Activated effector memory CD4-positive, alpha-beta T cell treated with anti-CD3 and anti-CD28 coated beads, Interleukin-2, amount 50 U/mL, for 16 hours (primary cell): ENCODE measurements at regions not wholly inside any gene's neighbourhood (a gene's known extent, or its start where the extent isn't known, plus 50 kb on each side); places are given as distances from the start of the nearest gene placed in this dataset.
A peak's percentile ranks its signal among the peaks of the same experiment; 100 is the strongest.

Source experiments
- DNase-seq: peaks from one replicate; pipeline ENCODE4 v3.0.0-alpha.2; 2020

DNA sequence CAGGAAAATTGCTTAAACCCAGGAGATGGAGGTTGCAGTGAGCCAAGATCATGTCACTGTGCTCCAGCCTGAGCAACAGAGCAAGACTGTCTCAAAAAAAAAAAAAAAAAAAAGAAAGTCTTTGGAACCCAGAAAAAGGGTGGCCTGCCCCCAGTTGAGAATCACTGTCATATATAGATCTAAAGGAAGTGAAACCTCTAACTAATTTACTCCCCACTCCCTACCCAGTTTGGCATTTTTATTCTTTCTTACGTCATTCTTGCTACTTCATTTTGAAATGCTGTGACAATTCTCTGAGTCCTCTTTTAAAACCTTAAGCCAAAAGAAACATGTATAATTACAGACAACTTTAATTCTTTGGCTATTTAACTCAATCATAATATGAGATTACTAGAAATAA lies 254.8 kb downstream of the CDC5L start:
- DNase-seq = no peak

DNA sequence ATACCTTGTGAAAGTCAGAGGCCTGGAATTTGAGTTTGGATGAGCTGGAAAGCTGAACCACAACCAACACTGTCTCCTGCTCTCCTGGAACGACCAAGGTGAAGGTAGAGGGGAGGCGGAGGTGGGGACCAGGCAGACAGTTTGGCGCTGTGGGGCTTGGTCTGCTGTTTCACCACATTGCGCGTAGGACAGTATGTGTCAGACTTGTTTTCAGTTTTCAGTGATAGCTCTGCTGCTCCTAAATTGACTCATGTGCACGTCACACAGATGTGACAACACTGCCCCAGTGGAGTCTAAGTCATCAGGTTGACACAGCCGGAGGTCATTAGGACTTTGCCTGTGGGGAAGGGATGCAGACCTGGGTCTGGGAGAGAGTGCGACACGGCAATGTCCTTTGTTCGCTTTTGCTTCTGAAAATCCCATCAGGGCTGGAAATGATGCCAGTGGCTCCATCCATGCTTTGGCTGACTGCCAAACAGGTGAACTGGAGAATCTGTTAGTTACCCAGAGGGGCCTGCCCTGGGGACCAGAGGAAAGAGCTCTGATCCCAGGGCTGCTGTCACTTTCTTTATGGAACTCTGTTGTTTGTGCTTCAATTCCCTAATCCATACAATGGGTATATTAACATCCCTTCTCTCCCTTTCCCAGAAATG lies 255.5 kb downstream of the CDC5L start:
- peak; percentile 72 for DNase-seq

DNA sequence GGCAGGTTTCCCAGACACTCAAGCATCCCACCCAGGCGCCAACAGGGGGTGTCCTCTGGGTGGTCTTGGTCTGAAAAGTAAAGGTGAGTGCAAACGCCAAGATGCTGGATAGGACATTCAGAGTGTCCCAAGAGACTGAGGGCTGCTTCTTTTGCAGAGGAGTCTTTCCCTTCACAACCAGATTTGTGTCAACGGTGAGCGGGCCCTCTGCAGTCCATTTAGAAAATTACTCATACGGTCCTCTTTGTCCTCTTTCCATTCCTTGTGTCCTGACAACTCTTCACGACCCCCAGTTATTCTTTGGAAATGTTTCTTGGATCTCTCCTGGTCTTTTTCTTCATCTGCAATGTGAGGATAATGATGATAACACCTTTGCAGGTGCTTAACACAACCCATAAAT lies 257.8 kb downstream of the CDC5L start:
- DNase-seq = no peak

DNA sequence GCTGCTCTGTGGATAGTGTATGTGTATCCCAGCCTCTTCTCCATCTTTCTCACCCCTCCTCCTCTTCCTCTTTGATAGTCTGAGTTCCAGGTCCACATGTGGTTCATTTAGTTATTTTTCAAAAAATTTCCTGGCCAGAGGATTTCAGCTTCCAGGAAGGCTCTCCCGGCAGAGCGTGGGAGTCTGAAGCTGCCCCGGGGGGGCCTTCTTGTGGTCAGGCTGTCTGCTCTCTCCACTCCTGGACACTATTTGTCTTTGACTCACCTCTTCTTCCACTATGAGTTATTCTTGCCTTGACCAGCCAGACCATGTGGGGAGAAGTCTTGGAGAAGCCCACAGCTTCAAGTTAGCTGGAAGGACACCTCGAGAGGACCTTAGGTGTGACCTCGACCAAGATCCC lies 258.8 kb downstream of the CDC5L start:
- DNase-seq = no peak

DNA sequence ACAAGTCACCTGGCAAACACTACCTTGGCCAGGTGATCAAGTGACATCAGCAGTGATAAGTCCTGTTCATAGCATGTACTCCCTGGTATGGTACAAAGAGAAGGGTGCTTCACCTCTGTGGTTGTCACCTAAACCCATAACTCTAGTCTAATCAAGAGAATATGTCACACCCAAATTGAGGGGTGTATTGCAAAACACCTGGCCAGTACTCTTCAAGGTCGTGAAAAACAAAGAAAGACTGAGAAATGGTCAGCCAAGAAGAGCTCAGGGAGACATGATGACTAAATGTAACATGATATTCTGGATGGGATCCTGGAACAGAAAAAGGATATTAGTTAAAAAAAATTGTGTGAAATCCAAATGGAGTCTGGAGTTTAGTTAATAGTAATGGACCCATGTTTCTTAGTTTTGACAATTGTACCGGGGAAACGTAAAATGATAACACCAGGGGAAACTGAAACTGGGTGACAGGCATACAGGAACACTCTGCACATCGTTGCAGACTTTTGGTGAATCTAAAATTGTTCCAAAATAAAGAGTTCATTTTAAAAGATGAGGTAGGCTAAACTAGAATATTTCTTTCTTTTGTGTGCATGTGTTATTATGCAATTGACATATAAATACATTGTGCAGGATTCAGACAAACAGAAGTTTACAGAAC lies 262.0 kb downstream of the CDC5L start:
- DNase-seq = no peak

DNA sequence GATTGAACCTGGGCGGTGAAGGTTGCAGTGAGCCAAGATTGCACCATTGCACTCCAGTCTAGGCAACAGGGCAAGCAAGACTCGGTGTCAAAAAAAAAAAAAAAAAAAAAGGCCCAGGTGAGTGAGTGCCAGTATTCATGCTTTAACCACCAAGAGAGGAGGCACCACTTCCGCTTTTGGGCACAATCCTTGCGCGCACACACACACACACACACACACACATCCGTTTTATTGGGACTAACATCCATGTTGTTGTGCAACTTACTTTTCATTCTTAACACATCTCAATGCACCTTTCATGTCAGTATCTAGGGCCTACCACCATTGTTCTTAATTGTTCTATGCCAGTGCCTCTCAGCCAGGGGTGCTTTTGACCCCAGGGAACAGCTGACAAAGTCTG lies 263.0 kb downstream of the CDC5L start:
- DNase-seq = no peak

DNA sequence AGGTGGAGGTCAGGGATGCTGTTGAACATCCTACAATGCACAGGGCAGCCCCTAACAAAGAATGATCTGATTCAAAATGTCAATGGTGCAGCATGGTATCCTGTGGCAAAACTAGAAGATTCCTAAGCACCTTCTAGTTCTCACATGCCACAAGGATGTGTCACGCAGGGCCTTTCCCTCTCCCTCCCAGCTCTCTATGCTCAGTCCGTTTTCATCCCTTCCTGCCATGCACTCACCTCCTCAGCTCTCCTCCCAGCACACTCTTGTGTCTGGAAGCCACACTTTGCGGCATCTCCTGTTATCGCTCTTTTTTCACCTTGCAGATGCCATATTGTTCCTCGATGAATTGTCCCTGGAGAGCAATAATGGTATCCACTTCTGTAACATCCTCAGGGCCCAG lies 263.4 kb downstream of the CDC5L start:
- no peak for DNase-seq

DNA sequence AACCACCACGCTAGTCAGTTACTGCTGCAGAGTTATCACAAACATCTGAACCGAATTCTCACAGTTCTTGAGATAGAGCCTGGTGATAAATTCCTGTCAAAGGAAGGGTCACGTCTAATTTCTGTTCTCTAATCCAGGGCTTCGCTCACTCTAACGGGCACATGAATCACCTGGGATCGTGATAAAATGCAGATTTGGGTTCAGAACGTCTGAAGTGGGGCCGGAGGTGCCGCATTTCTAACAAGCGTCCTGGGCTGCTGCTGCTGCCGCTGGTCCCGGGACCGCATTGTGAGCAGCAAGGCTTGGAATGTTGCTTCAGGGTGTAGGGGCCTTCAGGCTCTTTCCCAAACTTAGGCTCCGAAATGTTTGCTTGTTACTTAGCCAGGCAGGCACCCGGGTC lies 264.1 kb downstream of the CDC5L start:
- DNase-seq = no peak

DNA sequence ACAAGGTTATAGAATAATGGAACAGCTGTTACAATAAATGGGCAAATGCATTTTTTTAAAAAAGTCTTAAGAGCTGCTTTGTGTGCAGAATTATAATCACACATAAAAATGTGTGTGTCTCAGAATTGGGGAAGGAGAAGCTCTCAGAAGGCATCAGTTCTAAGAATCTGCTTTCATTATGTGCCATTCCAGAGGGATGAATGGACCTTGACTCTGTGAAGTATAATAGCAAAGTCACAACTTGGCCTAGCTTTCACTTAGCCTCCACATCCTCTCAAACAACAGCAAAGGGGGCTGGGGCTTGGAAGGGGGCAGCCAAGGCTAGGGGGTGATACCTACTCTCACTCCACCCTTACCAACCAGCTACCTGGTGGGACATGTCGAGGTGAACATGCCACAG lies 265.0 kb downstream of the CDC5L start:
- no peak for DNase-seq

DNA sequence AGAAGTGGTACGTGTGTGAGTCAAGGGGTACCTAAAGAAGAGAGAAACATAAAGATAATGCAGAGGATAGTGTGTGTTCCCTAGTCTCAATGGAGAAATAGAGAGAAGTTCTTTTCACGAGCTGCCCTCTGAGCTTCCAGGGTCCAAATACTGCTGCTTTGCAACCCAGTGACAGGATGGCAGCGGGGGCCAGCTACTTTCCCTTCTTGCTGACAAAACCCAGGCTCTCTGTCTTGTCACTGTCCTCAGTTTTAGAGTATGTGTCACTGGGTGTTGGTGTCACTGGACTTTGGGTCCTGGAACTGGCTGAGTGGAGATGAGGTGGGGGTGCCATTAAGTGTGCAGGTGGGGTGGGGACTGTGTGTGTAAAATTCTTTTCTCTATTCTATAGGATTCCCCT lies 265.6 kb downstream of the CDC5L start:
- no peak for DNase-seq

DNA sequence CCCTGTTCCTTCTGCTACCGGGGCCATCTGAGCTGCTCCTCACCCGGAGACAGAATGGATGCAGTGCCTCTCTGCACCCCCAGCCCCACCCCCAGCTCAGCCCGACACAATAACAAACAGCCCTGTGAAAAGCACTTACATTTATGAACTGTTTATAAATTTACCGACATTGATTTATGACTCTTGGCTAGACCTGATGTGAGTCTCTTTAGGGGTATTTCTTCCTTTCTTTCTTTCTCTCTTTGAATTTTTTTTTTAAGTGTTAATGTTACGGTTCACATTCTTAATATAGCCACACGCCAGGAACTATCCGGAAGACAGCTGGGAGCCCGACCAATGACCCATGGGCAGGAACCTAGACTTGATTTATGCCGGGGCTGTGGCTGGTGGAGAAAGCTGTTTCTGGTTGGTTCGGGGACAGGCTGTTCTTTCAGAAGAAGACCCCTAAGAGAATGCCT lies 266.3 kb downstream of the CDC5L start:
- no peak for DNase-seq

DNA sequence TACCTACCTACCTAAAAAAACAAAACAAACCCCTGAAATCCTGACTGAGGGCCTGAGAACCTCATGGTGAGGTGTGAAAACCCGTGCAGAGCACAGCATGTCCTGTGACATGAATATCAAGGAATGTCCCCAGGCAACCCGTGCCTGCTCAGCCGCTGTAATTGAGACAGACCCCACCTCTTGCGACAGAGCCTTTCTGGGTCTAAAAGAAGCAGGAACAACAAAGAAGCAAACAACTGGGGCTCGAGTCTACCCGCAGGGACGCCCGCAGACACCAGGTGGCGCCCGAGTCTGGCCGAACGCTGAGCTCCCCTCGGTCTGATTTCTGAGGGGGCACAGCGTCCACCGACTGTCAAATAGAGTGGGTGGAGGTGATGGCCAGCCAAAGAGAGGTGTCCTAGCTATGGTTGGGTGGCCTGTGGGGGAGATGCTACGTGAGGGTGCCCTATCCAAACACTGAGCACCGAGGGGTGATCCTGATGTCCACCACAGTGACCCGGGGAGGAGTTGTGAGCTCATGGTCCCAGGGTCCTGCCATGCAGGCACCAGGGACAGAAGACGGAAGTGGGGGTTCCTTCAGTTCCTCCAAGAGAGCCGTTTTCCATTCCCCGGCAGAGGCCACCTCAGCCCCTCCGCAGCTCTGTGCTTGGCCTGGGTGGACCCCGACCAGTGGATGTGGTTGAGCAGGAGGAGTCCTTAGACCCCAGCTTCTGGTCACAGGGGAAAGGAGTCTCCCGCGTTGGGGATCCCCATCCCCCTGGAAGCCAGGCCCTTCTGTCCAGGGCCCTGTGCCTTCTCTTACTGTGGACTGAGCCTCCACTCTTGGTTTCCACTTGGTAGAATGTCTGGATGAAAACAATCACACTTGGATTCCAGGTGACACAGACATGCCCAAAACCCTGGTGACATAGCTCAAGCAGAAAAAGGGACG lies 268.2 kb downstream of the CDC5L start:
- peak; percentile 91 for DNase-seq

DNA sequence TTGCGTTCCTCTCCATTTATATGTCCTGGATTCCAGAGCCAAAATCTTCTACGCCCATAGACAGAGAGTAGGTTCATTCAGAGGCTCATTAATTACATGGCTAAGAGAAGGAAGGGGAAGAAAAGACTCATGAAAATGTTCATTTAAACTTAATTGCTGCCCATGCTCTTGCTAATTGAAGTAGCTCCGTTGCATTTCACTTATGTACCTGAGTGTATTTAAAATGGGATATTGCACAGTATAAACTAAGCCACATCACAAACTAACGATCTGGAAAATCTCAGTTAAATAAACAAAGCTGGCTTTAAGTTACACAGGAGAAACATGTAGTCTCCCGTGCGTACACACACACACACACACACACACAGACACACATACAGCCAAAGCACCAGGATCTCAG lies 269.2 kb downstream of the CDC5L start:
- no peak for DNase-seq

DNA sequence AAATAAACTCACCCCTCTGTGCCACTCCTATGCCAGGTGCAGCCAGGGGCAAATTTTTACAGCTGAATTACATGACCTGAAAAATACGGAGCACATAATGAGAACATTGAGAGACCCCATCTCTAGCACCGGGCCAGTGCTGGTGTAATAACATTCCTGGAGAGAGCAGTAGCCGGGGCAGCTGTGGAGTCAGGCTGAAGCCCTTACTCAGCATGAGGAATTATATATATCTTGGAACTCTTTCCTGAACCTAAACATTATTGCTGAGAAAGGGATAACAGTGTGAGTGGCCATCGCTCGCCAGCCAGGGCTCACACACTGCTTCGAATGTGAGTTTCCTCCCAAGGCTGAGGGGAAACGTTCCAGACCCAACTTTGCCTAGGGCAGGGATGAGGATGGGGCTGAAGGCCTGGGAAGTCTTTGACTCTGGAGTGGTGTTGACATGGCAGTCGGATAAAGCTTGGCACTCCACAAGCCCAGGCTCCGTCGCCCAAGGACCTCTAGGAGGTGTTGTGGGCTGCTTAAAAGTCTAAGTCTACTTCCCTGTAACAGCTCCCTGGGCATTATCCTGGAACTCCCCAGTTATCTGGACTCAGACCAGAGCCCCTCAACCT lies 269.8 kb downstream of the CDC5L start:
- no peak for DNase-seq

DNA sequence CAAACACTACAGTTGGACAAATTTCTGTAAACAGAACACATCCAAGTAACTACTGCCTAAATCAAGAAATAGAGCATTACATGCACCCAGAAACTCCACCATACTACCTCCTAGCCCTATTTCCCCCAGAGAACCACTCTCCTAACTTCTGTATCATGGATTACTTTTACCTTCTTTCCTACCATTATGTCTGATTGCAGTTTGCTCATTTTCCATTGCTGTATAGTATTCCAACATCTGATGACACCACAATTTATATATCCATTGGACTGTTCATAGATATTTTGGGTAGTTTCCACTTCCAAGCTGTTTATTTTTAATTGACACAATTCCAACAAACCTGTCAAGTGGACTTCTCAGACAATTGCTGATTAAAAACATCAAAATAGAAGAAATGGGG lies 271.1 kb downstream of the CDC5L start:
- no peak for DNase-seq

DNA sequence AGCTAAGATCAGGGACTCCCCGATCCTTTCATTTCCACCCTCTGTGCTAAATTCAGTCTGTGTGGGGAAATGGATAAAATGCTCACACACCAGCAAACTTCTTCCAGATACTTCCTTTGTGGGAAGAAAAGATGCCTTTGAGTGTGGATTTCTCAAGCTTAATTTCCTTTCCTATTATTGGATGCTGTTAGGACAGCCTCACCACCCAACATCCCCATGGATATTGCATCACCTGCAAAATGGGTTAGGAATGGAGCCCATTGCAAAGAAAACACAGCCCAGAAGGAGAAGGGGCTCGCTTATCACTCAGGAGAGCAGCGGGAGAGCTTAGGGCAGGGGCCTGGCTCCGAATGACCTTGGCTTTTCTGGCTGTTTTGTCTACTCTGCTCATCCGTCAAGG lies 272.2 kb downstream of the CDC5L start:
- no peak for DNase-seq

DNA sequence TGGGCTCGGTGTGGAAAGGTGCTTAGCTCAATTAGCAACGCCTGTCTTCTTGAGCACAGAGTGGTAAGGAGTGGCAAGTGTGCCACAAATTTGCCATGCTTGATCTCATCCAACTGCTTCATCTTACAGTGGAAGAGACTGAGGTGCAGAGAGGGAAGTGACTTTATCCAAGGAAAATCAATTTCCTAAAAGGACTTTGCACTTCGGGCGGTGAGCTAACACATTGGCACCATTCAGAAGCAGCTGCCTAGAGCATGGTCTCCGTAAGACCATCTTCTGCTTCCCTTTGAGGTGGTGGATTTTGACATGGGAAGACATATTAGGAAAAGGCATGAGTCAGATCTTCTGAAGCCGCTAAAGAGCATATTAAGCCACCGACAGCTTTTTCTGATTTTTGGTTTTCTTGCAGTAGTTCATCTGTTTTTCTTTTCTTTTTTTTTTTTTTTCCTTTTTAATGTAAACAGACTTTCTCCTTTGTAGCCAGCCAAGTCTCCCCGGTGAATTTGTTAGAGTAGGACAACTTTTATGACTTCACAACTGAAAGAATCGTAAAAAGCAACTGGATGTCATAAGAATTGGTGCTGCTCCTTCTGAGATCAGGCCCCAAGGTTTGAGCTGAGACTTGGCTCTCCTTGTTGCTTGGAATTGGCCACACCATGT lies 273.2 kb downstream of the CDC5L start:
- no peak for DNase-seq

DNA sequence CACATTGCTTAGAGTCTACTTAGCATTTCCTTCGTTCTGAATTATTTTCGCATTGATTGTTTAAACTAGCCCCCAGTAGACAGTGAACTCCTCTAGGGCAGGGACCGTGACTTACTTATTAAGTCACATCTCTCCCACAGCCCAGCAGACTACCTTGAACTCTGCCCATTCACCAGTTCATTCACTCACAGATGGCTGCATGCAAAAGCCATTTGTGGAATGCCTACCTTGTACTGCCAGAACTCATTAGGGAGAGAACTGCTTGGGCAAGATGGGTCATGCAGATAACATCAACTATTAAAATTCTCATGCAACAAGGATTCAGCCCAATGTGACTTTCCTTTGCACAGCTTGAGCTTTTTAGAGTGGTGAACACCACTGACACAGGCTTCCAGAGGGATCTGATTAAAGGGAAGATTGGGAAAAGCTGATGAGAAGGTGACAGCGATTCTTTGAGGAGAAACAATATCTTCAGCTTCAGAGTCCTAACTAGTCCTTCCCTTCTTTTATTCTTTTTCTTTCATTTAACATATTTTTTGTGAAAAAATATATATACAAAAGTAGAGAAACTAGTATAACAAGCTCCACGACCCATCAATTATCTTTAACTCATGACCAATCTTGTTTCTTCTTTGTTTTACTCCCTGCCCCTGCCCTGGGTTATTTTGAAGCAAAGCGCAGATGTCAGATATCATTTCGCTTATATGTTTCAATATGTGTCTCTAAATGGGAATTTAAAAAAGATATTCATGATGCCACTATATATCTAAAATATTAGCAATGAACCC lies 273.9 kb downstream of the CDC5L start:
- DNase-seq = no peak

DNA sequence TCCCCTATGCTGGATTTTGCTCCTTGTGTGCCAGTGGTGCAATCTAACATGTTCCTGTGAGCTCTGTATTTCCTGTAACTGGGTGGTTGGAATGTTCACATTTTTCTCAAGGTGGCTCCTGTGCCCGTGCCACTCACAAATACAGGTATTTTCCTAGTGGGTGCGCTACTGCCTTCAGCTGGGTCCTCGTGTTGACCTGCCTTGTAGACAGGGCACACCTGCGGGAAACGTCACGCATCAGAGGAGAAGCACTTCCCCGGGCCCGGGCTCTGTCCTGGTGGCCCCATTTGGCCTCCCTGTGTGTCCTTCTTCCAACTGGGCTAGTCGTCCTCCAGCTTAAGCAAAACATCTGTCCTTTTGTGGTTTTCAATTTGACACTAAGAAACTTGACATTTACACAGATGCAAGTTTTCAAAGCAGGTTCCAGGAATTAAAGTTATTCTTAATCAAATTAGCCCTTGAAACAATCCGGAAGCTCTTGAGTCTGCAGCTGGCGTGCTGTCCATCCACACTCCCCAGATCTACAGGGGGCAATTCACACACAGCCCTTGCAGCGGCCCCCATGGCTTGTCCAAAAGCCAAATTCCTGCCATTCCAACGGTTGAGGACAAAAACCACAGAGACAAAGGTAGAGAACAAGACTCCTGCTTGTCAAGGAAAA lies 275.1 kb downstream of the CDC5L start:
- DNase-seq = no peak

DNA sequence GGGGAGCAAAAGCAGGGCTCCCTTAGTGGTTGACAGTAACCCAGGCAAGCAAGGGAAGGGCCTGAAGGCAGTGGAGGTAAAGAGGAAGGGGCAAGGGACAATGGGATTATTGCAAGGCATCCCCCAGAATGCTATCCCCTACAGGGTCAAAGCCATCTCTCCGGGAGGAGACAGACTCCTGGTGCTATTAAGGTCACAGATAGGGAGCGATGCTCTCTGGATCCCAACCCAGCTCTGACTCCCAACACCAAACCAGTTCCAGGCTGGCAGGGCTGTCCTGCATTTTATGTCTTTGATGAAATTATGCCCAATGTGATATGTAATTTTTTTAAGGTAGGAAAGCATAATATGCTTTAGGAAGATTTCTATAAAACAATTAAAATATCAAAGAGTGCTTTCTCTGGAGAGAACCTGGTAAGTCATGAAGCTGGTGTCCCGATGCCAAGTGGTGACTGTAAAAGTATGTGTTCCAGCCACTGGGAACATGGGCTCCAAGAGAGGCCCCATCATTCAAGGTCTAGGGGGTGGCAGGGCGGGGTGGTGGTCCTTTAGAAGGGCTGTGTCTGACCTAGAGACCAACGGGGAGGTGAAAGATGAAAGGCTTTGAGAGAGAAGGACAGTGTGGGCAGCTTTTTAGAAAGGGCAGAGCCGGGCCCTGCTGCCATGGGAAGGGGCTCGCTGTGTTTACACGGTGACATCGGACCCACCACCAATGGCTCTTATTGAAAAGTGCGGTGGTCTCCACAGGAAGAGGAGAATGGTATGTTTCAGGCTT lies 276.5 kb downstream of the CDC5L start:
- DNase-seq = no peak

DNA sequence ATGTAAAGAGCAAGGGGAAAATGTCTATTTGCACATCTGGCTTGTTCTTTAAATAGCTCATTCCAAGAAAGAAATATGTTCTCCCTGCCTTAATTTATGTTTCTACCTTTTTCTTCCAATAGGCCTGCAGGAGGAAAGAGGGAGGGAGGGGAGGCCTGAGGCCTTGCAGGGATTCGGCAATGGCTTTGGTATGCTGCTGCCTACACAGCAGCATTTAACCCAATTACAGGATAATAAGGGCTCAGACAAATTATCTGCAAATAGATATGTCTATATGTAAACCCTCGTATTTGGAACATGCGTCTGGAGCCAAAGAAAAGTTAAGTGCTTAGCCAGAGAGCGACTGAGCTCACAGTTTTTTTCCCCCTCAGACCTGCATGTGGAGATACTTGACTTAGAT lies 277.2 kb downstream of the CDC5L start:
- no peak for DNase-seq
